Adrenal gland (tissue), 5 donors: ENCODE measurements at regions not wholly inside any gene's neighbourhood (a gene's known extent, or its start where the extent isn't known, plus 50 kb on each side); places are given as distances from the start of the nearest gene placed in this dataset.

Experiments
- POLR2A ChIP-seq, 2 donors: fragments of 450-650 bp; IDR thresholded peaks; one replicate each; pipeline ENCODE4 v1.6.1; 2017; ENCODE audit warnings: antibody characterized with exemption in 2 of 2, mild to moderate bottlenecking in 2 of 2, moderate library complexity in 1 of 2
- TF ChIP-seq, protein P1 (sequence below), 6 experiments: fragments of 450-650 bp in 4 of 6; fragments of 200-600 bp in 2 of 6; sonication (generic) in 1 of 6; IDR thresholded peaks; 1 replicate in 5 of 6; 2 replicates in 1 of 6; pipeline versions ENCODE4 v1.5.1 to v1.8.0; 2016 to 2021; ENCODE audit warnings: antibody characterized with exemption in 6 of 6, mild to moderate bottlenecking in 2 of 6, moderate library complexity in 1 of 6
- donor health status: DM: no; HTN: no; CAD: no.

DNA sequence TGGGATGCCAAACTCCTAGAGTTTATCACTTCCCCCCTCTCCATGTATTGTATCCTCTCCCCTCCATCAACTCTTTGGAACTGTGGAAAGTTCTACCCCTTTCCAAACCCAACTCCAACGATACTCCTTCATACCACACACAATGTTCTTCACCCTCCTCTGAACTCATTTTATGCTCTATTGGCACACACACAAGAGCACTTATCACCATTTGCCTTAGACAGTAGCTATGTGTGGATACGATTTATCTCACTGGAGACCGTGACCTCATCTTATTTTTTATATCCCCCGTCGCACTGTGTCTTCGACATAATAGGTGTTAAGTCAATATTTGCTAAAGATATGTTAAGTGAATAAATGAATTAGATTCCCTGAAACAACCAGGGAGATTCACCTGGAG, 316.5 kb upstream of the PROK2 start:
- TF ChIP-seq, protein P1, sequence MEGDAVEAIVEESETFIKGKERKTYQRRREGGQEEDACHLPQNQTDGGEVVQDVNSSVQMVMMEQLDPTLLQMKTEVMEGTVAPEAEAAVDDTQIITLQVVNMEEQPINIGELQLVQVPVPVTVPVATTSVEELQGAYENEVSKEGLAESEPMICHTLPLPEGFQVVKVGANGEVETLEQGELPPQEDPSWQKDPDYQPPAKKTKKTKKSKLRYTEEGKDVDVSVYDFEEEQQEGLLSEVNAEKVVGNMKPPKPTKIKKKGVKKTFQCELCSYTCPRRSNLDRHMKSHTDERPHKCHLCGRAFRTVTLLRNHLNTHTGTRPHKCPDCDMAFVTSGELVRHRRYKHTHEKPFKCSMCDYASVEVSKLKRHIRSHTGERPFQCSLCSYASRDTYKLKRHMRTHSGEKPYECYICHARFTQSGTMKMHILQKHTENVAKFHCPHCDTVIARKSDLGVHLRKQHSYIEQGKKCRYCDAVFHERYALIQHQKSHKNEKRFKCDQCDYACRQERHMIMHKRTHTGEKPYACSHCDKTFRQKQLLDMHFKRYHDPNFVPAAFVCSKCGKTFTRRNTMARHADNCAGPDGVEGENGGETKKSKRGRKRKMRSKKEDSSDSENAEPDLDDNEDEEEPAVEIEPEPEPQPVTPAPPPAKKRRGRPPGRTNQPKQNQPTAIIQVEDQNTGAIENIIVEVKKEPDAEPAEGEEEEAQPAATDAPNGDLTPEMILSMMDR (IDR thresholded peaks at IDR 0.05): no peak
- no peak for TF ChIP-seq POLR2A (IDR thresholded peaks at IDR 0.05)
